B cell (primary cell): ENCODE measurements at regions not wholly inside any gene's neighbourhood (a gene's known extent, or its start where the extent isn't known, plus 50 kb on each side); places are given as distances from the start of the nearest gene placed in this dataset.

Experiments
- CTCF ChIP-seq: fragments of 200-600 bp; IDR thresholded peaks from one replicate; pipeline ENCODE4 v1.8.0; 2022; ENCODE audit warnings: antibody characterized with exemption, mild to moderate bottlenecking
- EZH2 ChIP-seq: IDR thresholded peaks from 2 replicates; pipeline ENCODE4 v1.6.1; 2012; ENCODE audit warnings: borderline replicate concordance, low read depth, mild to moderate bottlenecking, moderate library complexity, low read length; ENCODE audit not compliant: insufficient read depth, poor library complexity, severe bottlenecking

DNA sequence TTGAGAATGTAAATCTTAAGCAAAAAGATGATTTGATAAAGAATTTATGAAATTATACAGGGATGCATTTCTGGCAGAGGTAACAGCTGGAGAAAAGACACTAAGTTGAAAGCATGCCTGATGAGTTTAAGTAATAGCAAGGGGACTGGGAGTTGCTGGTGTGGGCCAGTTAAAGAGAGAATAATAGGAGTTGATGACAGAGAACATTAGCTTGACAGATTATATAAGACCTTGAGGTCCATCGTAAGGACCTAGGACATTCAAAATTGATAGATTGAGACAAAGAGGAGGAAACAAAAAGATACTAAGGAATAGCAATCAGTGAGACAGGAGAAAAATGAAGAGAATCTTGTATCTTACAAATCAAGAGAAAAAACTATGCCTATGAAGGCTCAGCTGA lies 84.7 kb upstream of the TMPRSS15 start:
- TF ChIP-seq EZH2 (no peak), CTCF (no peak)
